ENCODE measurements at regions not wholly inside any gene's neighbourhood (a gene's known extent, or its start where the extent isn't known, plus 50 kb on each side); places are given as distances from the start of the nearest gene placed in this dataset.
"Not testable (repeated sequence)": the region's sequence is repeated elsewhere in the genome, so short reads cannot be mapped to it uniquely, and the experiment has no call there.

GRCh38 chr2:234898534-234899053, 53.2 kb upstream of the SH3BP4 start:
- H3K27me3 ChIP-seq (ENCODE audit: control insufficient read depth, insufficient read depth, low read length) = no peaks in the 10 kb centered on the region
- ChIA-PET POLR2A (no interaction called here), CTCF (interaction anchor here (0.7 kb wide), 1 partner anchor 47 kb away, joined by 3 read pairs; no protein-coding TSS in a partner anchor)
- no peaks in the 10 kb centered on the region for H3K9me3 ChIP-seq (ENCODE audit: control insufficient read depth, insufficient read depth, low read length)
- no peak overlapping the region for H3K27ac ChIP-seq (ENCODE audit: low read depth, low read length)
- TF ChIP-seq, protein P1, sequence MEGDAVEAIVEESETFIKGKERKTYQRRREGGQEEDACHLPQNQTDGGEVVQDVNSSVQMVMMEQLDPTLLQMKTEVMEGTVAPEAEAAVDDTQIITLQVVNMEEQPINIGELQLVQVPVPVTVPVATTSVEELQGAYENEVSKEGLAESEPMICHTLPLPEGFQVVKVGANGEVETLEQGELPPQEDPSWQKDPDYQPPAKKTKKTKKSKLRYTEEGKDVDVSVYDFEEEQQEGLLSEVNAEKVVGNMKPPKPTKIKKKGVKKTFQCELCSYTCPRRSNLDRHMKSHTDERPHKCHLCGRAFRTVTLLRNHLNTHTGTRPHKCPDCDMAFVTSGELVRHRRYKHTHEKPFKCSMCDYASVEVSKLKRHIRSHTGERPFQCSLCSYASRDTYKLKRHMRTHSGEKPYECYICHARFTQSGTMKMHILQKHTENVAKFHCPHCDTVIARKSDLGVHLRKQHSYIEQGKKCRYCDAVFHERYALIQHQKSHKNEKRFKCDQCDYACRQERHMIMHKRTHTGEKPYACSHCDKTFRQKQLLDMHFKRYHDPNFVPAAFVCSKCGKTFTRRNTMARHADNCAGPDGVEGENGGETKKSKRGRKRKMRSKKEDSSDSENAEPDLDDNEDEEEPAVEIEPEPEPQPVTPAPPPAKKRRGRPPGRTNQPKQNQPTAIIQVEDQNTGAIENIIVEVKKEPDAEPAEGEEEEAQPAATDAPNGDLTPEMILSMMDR (IDR thresholded peaks at IDR 0.05; ENCODE audit: low read depth, low read length) = no peak
- H3K4me3 ChIP-seq (ENCODE audit: low read depth, low read length) = no peak overlapping the region
- no peak for DNase-seq (ENCODE audit: low read depth, low spot score)

GRCh38 chr2:234888442-234888841, 63.4 kb upstream of the SH3BP4 start:
- DNase-seq (ENCODE audit: low read depth, low spot score); H3K9me3 ChIP-seq (ENCODE audit: control insufficient read depth, insufficient read depth, low read length); H3K4me3 ChIP-seq (ENCODE audit: low read depth, low read length); POLR2A ChIA-PET; H3K27ac ChIP-seq (ENCODE audit: low read depth, low read length); CTCF ChIA-PET; H3K27me3 ChIP-seq (ENCODE audit: control insufficient read depth, insufficient read depth, low read length): not testable (repeated sequence)

- TF ChIP-seq, protein P1 (IDR thresholded peaks at IDR 0.05; ENCODE audit: low read depth, low read length) = no peak
- ChIA-PET POLR2A (no interaction called here), CTCF (no interaction called here)
Observed at GRCh38 chr2:234887195-234887594, 64.6 kb upstream of the SH3BP4 start.

GRCh38 chr2:234885886-234886285, 65.9 kb upstream of the SH3BP4 start:
- POLR2A ChIA-PET = no interaction called here
- Histone ChIP-seq H3K9me3 (ENCODE audit: control insufficient read depth, insufficient read depth, low read length) (no peaks in the 10 kb centered on the region), H3K4me3 (ENCODE audit: low read depth, low read length) (no peak overlapping the region), H3K27ac (ENCODE audit: low read depth, low read length) (no peak overlapping the region), H3K27me3 (ENCODE audit: control insufficient read depth, insufficient read depth, low read length) (no peaks in the 10 kb centered on the region)
- TF ChIP-seq, protein P1 (IDR thresholded peaks at IDR 0.05; ENCODE audit: low read depth, low read length) = no peak
- DNase-seq (ENCODE audit: low read depth, low spot score) = no peak
- CTCF ChIA-PET = no interaction called here

More at GRCh38 chr2:234887195-234887594, 64.6 kb upstream of the SH3BP4 start:
- Histone ChIP-seq H3K4me3 (ENCODE audit: low read depth, low read length) (no peak overlapping the region), H3K9me3 (ENCODE audit: control insufficient read depth, insufficient read depth, low read length) (no peaks in the 10 kb centered on the region), H3K27ac (ENCODE audit: low read depth, low read length) (no peak overlapping the region), H3K27me3 (ENCODE audit: control insufficient read depth, insufficient read depth, low read length) (no peaks in the 10 kb centered on the region)
- no peak for DNase-seq (ENCODE audit: low read depth, low spot score)

GRCh38 chr2:234885118-234885517, 66.7 kb upstream of the SH3BP4 start:
- TF ChIP-seq, protein P1 (IDR thresholded peaks at IDR 0.05; ENCODE audit: low read depth, low read length) = no peak
- Histone ChIP-seq H3K27ac (ENCODE audit: low read depth, low read length) (no peak overlapping the region), H3K9me3 (ENCODE audit: control insufficient read depth, insufficient read depth, low read length) (no peaks in the 10 kb centered on the region), H3K27me3 (ENCODE audit: control insufficient read depth, insufficient read depth, low read length) (no peaks in the 10 kb centered on the region), H3K4me3 (ENCODE audit: low read depth, low read length) (no peak overlapping the region)
- no peak for DNase-seq (ENCODE audit: low read depth, low spot score)
- CTCF ChIA-PET = no interaction called here
- POLR2A ChIA-PET = no interaction called here

GRCh38 chr2:234884591-234884990, 67.2 kb upstream of the SH3BP4 start:
- no peak for DNase-seq (ENCODE audit: low read depth, low spot score)
- TF ChIP-seq, protein P1 (IDR thresholded peaks at IDR 0.05; ENCODE audit: low read depth, low read length) = no peak
- Histone ChIP-seq H3K4me3 (ENCODE audit: low read depth, low read length) (no peak overlapping the region), H3K27ac (ENCODE audit: low read depth, low read length) (no peak overlapping the region), H3K27me3 (ENCODE audit: control insufficient read depth, insufficient read depth, low read length) (no peaks in the 10 kb centered on the region), H3K9me3 (ENCODE audit: control insufficient read depth, insufficient read depth, low read length) (no peaks in the 10 kb centered on the region)
- CTCF ChIA-PET = no interaction called here
- POLR2A ChIA-PET = no interaction called here

Measured in AG04450 (cell line).